GM21423 (cell line): ENCODE measurements at regions not wholly inside any gene's neighbourhood (a gene's known extent, or its start where the extent isn't known, plus 50 kb on each side); places are given as distances from the start of the nearest gene placed in this dataset.
"Not testable (repeated sequence)": the region's sequence is repeated elsewhere in the genome, so short reads cannot be mapped to it uniquely, and the experiment has no call there.

Source experiments
- ATAC-seq: cut with Tn5 transposase; IDR thresholded peaks from one replicate; pipeline ENCODE4 v1.9.1; 2021; ENCODE audit warnings: mild to moderate bottlenecking, moderate library complexity; ENCODE audit not compliant: unreplicated experiment

- no peak for ATAC-seq
These were observed 135.8 kb upstream of the TUSC1 start for GRCh38 chr9:25814023-25814422.

DNA sequence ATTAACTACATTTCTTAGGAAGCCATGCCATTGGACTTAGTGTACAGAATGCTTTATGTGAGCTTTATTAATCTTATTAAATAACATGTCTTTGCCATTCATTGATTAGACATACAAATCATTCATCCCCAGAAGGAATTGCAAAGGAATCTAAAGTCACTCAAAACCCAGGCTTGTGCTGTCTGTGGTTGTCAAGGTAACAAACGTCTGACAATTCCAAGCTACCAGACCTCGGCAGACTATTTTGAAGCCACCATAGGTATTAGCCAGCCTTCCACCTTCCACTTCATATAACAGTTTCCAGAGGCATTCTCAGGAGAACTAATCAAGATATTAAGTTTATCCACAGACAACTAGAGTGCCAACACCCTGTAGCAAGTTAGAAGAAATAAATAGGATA lies 135.2 kb upstream of the TUSC1 start:
- no peak for ATAC-seq

DNA sequence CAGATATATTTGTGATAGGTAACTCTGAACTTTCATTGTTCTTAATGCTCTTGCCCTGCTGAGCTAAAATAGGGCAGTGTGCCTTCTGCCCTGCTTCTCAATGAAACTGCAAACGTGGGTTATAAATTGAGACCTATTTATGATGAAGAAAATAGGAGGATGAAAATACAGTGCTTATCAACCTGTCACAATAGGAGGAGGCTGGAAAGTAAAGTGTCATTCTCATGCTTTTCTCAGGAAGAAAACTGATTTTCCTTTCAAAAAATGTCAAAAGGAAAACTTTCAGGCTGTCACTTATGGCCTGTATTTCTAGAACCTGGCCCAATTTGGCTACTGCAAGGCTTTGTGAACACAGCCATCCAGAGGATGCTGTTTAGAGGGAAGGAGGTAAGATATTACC lies 130.3 kb upstream of the TUSC1 start:
- no peak for ATAC-seq

DNA sequence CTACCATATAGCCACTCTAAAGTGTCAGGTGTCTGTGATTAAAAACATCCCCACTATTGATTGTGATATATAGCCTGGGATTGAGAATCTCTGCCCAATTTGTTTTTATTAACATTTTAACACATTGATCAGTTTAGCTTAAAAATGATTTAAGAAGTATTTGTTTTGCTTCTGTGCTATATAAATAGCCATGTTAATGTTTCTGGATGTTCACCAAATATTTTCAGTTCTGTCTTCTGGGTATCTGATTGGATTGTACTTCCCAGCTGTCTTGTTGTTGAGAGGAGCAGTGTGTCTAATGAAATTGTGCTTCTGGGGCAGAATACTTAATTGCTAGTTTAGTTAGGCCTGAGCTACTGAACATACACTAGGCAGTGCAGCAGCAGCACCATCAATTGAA lies 126.6 kb upstream of the TUSC1 start:
- ATAC-seq = no peak

GRCh38 chr9:25801989-25802388 lies 123.7 kb upstream of the TUSC1 start:
- not testable (repeated sequence) for ATAC-seq

GRCh38 chr9:25773805-25774204 lies 95.6 kb upstream of the TUSC1 start:
- no peak for ATAC-seq

DNA sequence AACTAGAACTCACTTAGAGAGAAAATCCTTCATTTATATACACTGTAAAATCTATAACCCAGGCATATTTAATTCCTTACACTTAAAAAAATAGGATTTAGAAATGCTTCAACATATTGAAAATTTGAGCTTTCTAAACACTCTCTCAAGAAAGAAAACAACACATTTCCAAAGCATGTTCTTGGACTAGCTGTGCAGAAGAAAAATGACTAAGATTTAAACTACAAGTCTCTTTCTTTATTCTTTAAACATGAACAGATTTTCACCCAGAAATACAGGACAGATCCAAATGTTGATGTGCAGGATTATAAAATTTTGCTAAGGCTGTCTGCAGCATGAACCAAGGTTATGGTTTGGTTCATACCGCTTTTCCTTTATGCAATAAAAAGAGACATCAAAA lies 77.7 kb upstream of the TUSC1 start:
- no peak for ATAC-seq

GRCh38 chr9:25752398-25752797 lies 74.2 kb upstream of the TUSC1 start:
- no peak for ATAC-seq

GRCh38 chr9:25742256-25742655 lies 64.0 kb upstream of the TUSC1 start:
- ATAC-seq = no peak

- no peak for ATAC-seq
These were observed 55.2 kb upstream of the TUSC1 start for GRCh38 chr9:25733336-25733982.

DNA sequence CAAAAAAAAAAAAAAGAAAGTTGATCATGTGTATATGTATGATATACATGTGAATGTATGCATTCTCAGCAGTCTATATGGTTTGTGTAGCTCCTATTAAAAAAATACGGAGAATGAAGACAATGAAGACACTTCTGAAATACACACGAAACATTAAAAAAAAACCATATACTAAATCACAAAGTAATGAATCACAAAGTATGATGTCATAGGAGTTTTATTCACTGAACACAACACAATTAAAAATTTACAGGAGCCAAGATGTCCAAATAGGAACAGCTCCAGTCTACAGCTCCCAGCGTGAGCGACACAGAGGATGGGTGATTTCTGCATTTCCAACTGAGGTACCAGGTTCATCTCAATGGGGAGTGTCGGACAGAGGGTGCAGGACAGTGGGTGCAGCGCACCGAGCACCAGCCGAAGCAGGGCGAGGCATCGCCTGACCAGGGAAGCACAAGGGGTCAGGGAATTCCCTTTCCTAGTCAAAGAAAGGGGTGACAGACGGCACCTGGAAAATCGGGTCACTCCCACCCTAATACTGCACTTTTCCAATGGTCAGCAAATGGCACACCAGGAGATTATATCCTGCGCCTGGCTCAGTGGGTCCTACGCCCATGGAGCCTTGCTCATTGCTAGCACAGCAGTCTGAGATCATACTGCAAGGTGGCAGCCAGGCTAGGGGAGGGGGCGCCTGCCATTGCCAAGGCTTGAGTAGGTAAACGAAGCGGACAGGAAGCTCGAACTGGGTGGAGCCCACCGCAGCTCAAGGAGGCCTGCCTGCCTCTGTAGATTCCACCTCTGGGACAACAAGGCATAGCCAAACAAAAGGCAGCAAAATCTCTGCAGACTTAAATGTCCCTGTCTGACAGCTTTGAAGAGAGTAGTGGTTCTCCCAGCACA lies 53.9 kb upstream of the TUSC1 start:
- not testable (repeated sequence) for ATAC-seq
